GM12872 (cell line): ENCODE measurements at regions not wholly inside any gene's neighbourhood (a gene's known extent, or its start where the extent isn't known, plus 50 kb on each side); places are given as distances from the start of the nearest gene placed in this dataset.

Experiments
- CTCF ChIP-seq: IDR thresholded peaks from 3 replicates; pipeline ENCODE4 v1.5.1; 2011; ENCODE audit warnings: low read depth, mild to moderate bottlenecking, low read length, moderate library complexity; ENCODE audit not compliant: insufficient read depth

- no peak for TF ChIP-seq CTCF
Observed at GRCh38 chr7:142519079-142520078, 229.9 kb upstream of the PRSS1 start.

- peak; percentile 72 for TF ChIP-seq CTCF
Observed at GRCh38 chr7:142516038-142516501, 233.2 kb upstream of the PRSS1 start.

- TF ChIP-seq CTCF, result no peak
Observed at GRCh38 chr7:142513178-142513955, 235.9 kb upstream of the PRSS1 start.

GRCh38 chr7:142511801-142512200 lies 237.5 kb upstream of the PRSS1 start:
- no peak for TF ChIP-seq CTCF

GRCh38 chr7:142511374-142511773 lies 237.9 kb upstream of the PRSS1 start:
- no peak for TF ChIP-seq CTCF

- no peak for TF ChIP-seq CTCF
Observed at GRCh38 chr7:142508251-142508650, 241.0 kb upstream of the PRSS1 start.

GRCh38 chr7:142507799-142508198 lies 241.5 kb upstream of the PRSS1 start:
- TF ChIP-seq CTCF, result no peak
